Left lung (tissue), 4 donors: ENCODE measurements at regions not wholly inside any gene's neighbourhood (a gene's known extent, or its start where the extent isn't known, plus 50 kb on each side); places are given as distances from the start of the nearest gene placed in this dataset.

Experiments
- ATAC-seq: fragments of 200-7000 bp; cut with Tn5 transposase; one replicate; pipeline ENCODE4 v1.9.1; 2020; ENCODE audit warnings: moderate library complexity
- DNase-seq, 4 donors: peaks; one replicate each; pipeline ENCODE4 v3.0.0-alpha.2; 2013 to 2020
- H3K27ac ChIP-seq, 2 donors: fragments of 200-600 bp; sonication (generic) in 1 of 2; one replicate each; pipeline versions ENCODE4 v1.5.0 to v1.8.0; 2020 to 2021
- H3K27me3 ChIP-seq, 2 donors: fragments of 200-600 bp; sonication (generic) in 1 of 2; one replicate each; pipeline versions ENCODE4 v1.5.0 to v1.8.0; 2020 to 2021
- H3K36me3 ChIP-seq, 2 donors: fragments of 200-600 bp; sonication (generic) in 1 of 2; one replicate each; pipeline versions ENCODE4 v1.5.0 to v1.8.0; 2020 to 2021
- H3K4me1 ChIP-seq, 2 donors: fragments of 200-600 bp; one replicate each; pipeline ENCODE4 v1.8.0; 2021
- H3K4me3 ChIP-seq, 2 donors: fragments of 200-600 bp; sonication (generic) in 1 of 2; one replicate each; pipeline versions ENCODE4 v1.5.0 to v1.8.0; 2020 to 2021; ENCODE audit warnings: mild to moderate bottlenecking in 1 of 2
- H3K9me3 ChIP-seq, 2 donors: fragments of 200-600 bp; sonication (generic) in 1 of 2; one replicate each; pipeline versions ENCODE4 v1.5.0 to v1.8.0; 2020 to 2021
- CTCF ChIP-seq, 2 donors: fragments of 200-600 bp; sonication (generic) in 1 of 2; IDR thresholded peaks; one replicate each; pipeline versions ENCODE4 v1.5.0 to v1.8.0; 2021; ENCODE audit warnings: antibody characterized with exemption in 2 of 2
- intact Hi-C, 2 donors: fragments of 100-400 bp; cut with DNase I; formaldehyde crosslinking; loops; one replicate each; pipeline versions ENCODE4 v1.11.2 to v1.14.2; 2022
- donor health status: DM: no; HTN: yes; CAD: no.
- donor health status: DM: no; HTN: no; CAD: no.

- intact Hi-C loops, result no loop called here
- Histone ChIP-seq H3K36me3 (no peaks in the 10 kb centered on the region), H3K27me3 (no peaks in the 10 kb centered on the region), H3K4me1 (no peaks in the 10 kb centered on the region), H3K4me3 (no peak overlapping the region), H3K9me3 (no peaks in the 10 kb centered on the region), H3K27ac (no peak overlapping the region)
- no peak for TF ChIP-seq CTCF (IDR thresholded peaks at IDR 0.05)
- DNase-seq (no peak), ATAC-seq (no peak)
Observed at GRCh38 chr3:148584438-148584837, 113.3 kb upstream of the AGTR1 start.

- no peak for DNase-seq
- Histone ChIP-seq H3K4me1 (no peaks in the 10 kb centered on the region), H3K27me3 (no peaks in the 10 kb centered on the region), H3K27ac (no peak overlapping the region), H3K36me3 (no peaks in the 10 kb centered on the region), H3K9me3 (no peaks in the 10 kb centered on the region), H3K4me3 (no peak overlapping the region)
- intact Hi-C loops, result no loop called here
- no peak for ATAC-seq
- no peak for TF ChIP-seq CTCF (IDR thresholded peaks at IDR 0.05)
Observed at GRCh38 chr3:148585671-148586379, 111.9 kb upstream of the AGTR1 start.

- DNase-seq, result no peak
- intact Hi-C loops, result no loop called here
- Histone ChIP-seq H3K27me3 (no peaks in the 10 kb centered on the region), H3K9me3 (peaks cover 0 to 5% of the 10 kb centered on the region in 2 donors), H3K36me3 (no peaks in the 10 kb centered on the region), H3K4me1 (no peaks in the 10 kb centered on the region), H3K27ac (no peak overlapping the region), H3K4me3 (no peak overlapping the region)
- ATAC-seq, result no peak
- TF ChIP-seq CTCF (IDR thresholded peaks at IDR 0.05), result no peak
Observed at GRCh38 chr3:148588291-148588690, 109.4 kb upstream of the AGTR1 start.

GRCh38 chr3:148591525-148591924 is 106.2 kb upstream of the AGTR1 start:
- Histone ChIP-seq H3K9me3 (peaks cover 0 to 5% of the 10 kb centered on the region in 2 donors), H3K4me3 (no peak overlapping the region), H3K4me1 (no peaks in the 10 kb centered on the region), H3K36me3 (no peaks in the 10 kb centered on the region), H3K27me3 (no peaks in the 10 kb centered on the region), H3K27ac (no peak overlapping the region)
- DNase-seq, result no peak
- intact Hi-C loops, result no loop called here
- no peak for ATAC-seq
- no peak for TF ChIP-seq CTCF (IDR thresholded peaks at IDR 0.05)

GRCh38 chr3:148598619-148599018 is 99.1 kb upstream of the AGTR1 start:
- H3K36me3 ChIP-seq, result no peaks in the 10 kb centered on the region
- no peak for TF ChIP-seq CTCF (IDR thresholded peaks at IDR 0.05)
- ATAC-seq, result no peak
- H3K4me3 ChIP-seq, result no peak overlapping the region
- no peaks in the 10 kb centered on the region for H3K4me1 ChIP-seq
- no peak for DNase-seq
- H3K27ac ChIP-seq, result no peak overlapping the region
- intact Hi-C loops, result no loop called here
- H3K27me3 ChIP-seq, result no peaks in the 10 kb centered on the region
- no peaks in the 10 kb centered on the region for H3K9me3 ChIP-seq
